Hematopoietic multipotent progenitor cell treated with erythropoietin and hydrocortisone succinate and interleukin-3 and kit ligand, for 8 days (in vitro differentiated cells): ENCODE measurements at regions not wholly inside any gene's neighbourhood (a gene's known extent, or its start where the extent isn't known, plus 50 kb on each side); places are given as distances from the start of the nearest gene placed in this dataset.

ENCODE experiments used
- DNase-seq: peaks from one replicate; pipeline ENCODE4 v3.0.0-alpha.2; 2015

- DNase-seq: no peak
These were observed 374.9 kb upstream of the TNC start for GRCh38 chr9:115492869-115493268.

DNA sequence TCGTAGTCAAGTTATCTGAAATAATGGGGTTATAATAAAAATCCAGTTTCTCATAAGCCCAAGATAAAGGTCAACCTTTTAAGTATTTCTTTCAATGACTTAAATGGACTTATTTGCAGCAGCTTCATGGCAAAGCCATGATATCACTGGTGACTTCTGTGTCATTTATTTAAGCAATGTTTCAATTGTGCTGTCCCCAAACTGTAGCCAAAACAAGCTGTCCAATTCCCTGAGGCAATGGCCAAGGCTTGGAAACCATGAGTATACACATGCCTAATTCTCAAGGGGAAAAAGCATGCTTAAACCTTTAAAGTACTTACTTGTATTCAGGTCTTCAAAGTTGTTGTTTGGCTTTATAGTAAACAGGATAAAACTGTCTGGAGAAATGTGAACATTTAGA is 376.4 kb upstream of the TNC start:
- no peak for DNase-seq

DNA sequence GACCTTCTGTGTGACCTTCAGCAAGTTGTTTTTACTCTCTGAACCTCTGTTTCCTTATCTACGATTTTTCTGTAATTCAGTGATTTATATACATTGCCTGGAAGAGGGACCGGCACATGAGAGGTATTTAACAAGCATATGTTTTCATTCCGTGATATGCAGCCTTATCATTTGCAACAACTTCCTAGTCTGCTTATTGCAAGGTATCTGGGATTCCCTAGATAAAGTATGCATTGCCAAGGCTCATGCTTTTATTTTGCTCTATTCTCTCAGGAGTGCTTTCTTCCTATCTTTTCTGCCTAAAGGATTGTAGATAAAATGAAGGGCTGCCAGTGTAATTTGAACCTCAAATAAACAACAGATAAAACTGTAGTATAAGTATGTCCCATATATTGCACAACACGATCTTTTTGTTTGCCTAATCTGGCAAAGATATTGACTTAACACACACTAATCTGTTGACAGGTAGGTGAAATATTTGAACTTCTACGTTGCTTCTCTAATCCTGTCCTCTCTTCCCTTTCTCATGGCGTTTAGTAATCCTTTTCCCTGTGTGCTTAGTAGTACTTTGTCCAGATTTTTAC is 377.2 kb upstream of the TNC start:
- no peak for DNase-seq

DNA sequence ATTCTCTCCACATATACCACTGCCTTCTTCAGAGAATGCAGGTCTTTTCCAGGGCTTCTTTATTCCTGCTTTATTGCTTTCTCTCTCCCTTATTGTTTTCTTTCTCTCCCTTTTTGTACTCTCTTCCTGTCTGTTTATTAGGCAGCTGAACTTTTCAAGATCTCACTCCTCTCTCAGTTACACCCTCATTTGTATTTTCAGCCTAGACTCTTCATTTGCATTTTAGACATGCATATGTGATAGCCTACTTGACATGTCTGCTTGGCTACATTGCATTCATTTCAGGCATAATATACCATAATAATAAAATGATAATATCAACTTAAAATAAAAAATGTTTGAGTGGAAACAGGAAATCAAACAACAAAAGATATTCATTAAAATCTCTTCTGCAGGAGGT is 377.9 kb upstream of the TNC start:
- DNase-seq: no peak

- DNase-seq: no peak
These were observed 380.3 kb upstream of the TNC start for GRCh38 chr9:115498303-115498702.

DNA sequence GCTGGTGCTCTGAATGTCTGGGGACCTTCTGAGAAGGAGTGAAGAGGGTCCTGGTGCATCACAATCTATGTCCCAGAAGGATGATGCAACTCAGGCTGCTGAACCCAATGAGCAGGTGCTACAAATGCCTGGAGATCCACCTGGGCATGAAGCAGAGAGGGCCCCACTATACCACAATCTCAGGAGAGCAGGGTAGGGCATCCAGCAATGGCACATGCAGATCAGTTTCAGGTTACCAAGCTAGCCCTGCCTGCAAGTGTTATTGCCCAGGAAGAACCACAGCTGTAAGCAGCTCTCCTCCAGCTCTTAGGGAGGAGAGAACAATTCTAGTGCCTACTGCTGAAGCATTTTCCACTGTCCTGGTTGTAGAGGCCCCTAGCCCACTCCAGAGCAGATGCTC is 389.2 kb upstream of the TNC start:
- DNase-seq: no peak

DNA sequence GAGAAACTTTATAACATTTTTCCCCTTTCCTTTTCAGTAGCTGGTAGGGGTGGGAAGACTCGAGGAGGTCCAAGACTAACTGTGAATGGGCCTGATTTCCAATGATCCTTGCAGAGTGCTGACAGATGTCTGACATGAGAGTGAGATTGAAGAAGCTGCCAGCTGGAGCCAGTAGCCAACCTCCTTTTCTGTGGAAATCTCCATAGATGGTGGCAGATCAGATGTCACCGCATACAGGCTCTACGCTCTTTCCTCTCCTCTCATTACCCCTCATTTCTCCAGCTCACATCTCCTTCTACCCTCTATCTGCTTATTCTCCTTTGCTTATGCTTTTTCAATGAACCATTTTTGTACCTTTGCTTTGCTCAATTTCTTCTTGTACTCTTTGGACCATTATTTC is 395.2 kb upstream of the TNC start:
- DNase-seq: no peak

GRCh38 chr9:115514454-115514853 is 396.5 kb upstream of the TNC start:
- DNase-seq: no peak

DNA sequence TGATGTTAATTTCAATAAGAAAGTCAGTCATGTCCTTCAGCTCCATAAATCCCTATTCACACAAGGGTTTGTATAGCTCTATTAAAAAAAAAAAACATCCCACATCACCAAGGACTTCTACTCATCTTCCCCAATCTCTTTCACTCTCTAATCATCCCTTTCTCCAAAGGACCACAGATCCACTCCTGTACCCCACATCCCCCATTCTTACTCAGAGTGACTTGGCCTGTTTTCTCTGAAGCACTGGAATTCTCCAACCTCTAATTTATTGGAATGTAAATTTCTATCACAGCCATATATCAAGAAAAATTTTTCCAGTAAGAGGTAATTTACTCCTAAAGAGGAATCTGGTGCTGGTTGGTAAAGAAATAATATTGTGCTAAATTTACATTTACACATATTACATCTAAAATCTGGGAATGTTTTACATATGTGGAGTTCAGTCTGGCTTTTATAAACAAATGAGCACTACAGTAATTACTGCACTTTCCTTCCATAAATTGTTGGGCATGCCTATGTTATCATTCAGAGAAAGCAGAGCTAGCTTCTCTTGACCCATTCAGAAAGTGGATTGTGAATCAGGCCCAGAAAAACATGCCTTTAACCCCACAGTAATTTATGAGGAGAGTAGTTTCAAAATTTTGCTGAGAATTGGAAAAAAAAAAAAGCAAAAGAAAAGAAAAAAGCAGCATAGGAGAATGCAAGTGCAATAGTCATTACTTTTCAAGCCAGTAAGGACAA is 399.5 kb upstream of the TNC start:
- DNase-seq: no peak

DNA sequence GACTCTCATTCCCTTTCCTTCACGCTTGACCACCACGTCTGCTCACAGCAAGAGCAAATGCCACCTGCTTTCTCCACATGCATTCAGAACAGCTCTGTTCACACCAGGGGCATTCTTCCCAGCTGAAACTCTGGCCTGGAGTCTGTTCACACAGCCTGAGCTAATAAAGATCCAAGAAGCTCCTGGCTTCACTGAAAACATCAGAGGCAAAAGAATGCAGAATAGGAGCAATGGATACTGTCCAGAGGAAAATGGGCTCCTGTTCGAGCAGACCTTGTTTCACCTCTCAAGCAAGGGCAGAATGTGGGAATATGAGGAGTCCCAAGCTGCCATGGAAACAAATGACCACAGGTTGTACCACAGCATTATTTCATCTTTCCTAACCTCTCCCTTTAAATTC is 402.7 kb upstream of the TNC start:
- DNase-seq: no peak

DNA sequence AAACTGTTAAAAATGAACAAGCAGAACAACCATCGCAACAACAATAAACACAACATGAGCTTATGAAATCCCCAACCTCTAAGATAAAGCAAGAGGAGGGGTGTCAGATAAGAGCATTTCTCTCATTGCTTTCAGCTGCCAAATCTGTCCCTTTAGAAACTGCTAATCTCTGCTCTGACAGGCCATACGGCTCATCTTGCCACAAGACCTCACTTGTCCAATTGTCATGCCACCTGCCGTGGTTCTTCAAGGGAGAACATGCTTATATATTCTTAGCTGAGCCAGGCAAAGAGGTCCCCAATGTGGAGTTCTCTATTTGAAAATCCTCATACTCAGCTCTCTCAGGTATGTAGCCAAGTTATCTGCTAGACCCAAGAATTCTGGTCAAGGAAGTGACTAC is 405.0 kb upstream of the TNC start:
- DNase-seq: no peak

DNA sequence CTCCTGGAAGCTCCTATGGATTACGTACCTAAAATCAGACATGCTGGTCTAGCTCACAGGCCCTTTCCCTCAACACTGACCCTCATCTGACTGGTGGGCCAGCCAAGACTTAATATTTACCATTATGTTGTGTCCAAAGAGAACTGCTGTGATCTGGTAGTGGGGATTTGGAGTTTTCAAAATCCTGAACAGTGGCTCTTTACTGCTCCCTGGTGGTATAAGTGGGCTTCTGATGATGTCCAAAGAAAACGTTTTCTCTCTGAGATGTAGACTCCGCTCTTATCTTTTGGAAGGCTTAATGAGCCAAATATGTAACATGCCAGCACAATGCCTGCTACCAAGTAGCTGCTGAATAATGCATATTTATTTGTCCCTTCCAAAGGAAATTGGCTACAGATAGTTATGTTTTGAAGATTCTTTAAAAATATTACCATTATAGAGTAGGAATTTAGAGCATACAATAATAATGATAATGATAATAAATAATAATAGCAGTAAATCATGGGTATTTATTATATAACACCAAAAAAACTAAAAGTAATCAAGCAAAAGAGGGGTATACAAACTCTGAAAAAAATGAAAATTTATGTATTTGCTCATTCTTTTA is 406.6 kb upstream of the TNC start:
- DNase-seq: peak; percentile 50

GRCh38 chr9:115525111-115526058 is 407.4 kb upstream of the TNC start:
- no peak for DNase-seq

DNA sequence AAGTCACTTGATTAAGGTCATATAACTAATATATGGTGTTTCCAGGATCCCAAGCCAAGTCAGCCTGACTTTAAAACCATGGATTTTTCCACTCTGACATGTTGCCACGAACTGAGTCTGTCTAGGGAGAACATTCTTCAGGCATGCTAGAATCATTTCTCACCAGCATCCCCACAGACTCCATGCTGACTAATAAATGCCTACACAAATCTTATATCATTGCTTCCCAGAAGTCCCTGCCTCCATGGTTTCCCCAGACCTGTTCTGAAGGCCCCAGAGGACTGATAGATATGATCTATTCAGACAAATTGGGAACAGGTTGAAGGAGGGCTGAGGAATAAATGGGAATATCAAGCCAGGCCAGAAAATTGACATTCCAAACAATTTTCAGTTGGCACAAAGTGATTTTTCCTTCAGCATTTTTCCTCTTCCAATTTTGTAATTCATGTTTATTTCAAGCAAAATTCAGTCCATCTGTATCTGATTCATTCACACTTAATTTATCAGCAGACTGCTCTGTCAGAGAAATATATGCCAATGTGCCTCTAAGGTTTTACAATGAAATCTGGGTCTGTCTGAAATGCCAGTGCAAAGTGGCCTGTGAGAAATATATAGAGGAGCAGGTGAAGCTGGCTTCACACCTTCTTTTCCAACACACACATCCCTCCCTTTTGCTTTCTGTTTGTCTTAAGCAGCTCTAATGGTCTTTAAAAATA is 413.6 kb upstream of the TNC start:
- no peak for DNase-seq

GRCh38 chr9:115533511-115533910 is 415.6 kb upstream of the TNC start:
- DNase-seq: no peak

- no peak for DNase-seq
These were observed 422.1 kb upstream of the TNC start for GRCh38 chr9:115540091-115540490.

DNA sequence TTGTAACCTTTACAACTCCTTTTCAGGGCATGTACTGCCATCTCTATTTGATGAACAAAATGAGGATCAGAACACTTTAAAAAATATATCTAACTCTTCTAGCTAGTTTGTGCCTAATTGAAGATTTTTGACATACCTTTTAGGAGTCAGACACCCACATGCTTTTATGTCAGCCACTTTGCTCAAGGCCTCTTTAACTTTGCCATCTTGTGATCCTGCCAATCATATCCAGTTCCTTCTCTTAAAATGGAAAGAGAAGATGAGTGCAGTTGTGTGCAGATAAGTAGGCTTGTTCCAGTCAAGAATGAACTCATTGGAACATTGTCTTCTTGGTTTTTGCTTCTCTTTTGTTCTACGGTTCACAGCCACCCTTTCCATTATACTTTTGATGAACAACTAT is 425.6 kb upstream of the TNC start:
- DNase-seq: no peak

DNA sequence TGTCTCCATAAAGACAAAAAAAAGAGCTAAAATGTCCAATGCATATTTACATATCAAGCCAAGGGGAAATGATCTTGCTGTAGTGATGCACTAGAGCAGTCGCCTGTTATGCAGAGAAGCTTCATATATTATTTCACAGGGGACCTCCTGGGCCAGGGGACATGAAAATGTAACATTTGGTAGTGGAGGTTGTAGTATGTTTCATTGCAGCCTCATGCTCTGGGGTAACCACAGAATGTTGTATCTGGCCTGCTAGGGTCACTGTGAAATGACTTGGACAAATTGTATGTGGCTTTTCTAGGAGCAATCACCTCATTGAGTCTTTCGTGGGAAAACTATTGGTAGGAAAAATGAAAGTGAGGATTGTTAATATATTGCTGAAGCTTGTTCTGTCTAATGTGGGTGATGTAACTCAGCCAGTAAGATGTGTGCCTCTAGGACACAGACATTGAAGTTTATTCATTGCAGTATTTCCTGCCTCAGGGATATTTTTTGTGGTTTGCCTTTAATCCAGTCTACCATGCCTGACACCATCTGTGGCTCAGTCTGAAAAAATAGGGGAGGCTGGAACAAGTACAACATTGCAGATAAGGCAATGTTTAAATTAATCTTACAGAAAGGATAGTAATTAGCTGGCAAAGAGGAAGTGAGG is 430.8 kb upstream of the TNC start:
- no peak for DNase-seq

GRCh38 chr9:115551396-115551795 is 433.4 kb upstream of the TNC start:
- no peak for DNase-seq

- DNase-seq: no peak
These were observed 435.3 kb upstream of the TNC start for GRCh38 chr9:115553060-115553773.

DNA sequence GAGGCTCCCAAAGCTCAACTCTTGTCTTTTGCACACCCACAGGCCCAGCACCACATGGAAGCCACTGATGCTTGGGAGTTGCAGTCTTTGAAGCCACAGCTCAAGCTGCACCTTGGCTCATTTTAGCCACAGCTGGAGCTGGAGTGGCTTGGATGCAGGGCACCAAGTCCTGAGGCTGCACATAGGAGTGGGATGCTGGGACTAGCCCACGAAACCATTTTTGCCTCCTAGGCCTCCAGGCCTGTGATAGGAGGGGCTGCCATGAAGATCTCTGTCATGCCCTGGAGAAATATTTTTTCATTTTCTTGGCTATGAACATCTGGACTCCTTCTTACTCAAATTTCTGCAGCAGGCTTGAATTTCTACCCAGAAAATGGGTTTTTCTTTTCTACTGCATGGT is 438.5 kb upstream of the TNC start:
- no peak for DNase-seq

- DNase-seq: no peak
These were observed 457.2 kb upstream of the TNC start for GRCh38 chr9:115575147-115575546.
